Spinal cord (tissue), 9 donors: ENCODE measurements at regions not wholly inside any gene's neighbourhood (a gene's known extent, or its start where the extent isn't known, plus 50 kb on each side); places are given as distances from the start of the nearest gene placed in this dataset.
A peak's percentile ranks its signal among the peaks of the same experiment; 100 is the strongest.

Experiments
- DNase-seq, 6 donors: peaks; one replicate each; pipeline versions ENCODE4 v3.0.0 to v3.0.0-alpha.2; 2013 to 2015; ENCODE audit warnings: low spot score in 6 of 6, low read depth in 4 of 6
- H3K27ac ChIP-seq: one replicate; pipeline ENCODE4 v1.5.1; 2013; ENCODE audit warnings: low read depth, low read length, control low read depth
- H3K27me3 ChIP-seq: one replicate; pipeline ENCODE4 v1.6.1; 2013; ENCODE audit warnings: low read length; ENCODE audit not compliant: control insufficient read depth, insufficient read depth
- H3K36me3 ChIP-seq: one replicate; pipeline ENCODE4 v1.6.1; 2013; ENCODE audit warnings: low read length; ENCODE audit not compliant: control insufficient read depth, insufficient read depth
- H3K4me1 ChIP-seq: one replicate; pipeline ENCODE4 v1.6.1; 2013; ENCODE audit warnings: low read length; ENCODE audit not compliant: control insufficient read depth, insufficient read depth
- H3K4me3 ChIP-seq: one replicate; pipeline ENCODE4 v1.5.1; 2013; ENCODE audit warnings: low read depth, low read length, control low read depth
- H3K9me3 ChIP-seq: one replicate; pipeline ENCODE4 v1.6.1; 2013; ENCODE audit warnings: low read length; ENCODE audit not compliant: control insufficient read depth, insufficient read depth
- WGBS: methylation state at CpG from one replicate; pipeline ENCODE4 v1.1.5; 2013; ENCODE audit warnings: missing lambda C conversion rate; ENCODE audit not compliant: insufficient coverage; 5-methylcytosine and 5-hydroxymethylcytosine counted together
- donor health status: healthy.

DNA sequence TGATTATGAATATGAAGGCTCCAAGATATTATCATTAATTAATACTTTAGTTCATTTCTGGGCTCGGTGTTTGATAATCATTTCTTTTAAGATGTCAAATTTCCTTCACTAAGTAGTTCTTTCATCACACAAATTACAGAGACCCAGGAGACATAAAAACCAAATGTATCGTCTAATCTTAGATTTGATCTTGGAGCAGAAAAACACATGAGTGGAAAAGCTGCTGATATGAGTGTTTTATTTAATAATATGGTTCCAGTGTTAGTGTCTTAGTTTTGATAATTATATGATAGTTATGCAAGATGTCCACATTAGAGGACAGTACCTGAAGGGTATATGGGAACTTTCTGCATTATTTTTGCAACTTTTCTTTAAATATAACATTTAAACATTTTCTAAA is 494.5 kb upstream of the RAG2 start:
- H3K27ac ChIP-seq, result no peak overlapping the region
- DNase-seq, result no peak
- no peaks in the 10 kb centered on the region for H3K27me3 ChIP-seq
- WGBS, result no CpG with 5 or more reads among the region's 2 CpGs
- no peaks in the 10 kb centered on the region for H3K36me3 ChIP-seq
- no peak overlapping the region for H3K4me3 ChIP-seq
- no peaks in the 10 kb centered on the region for H3K4me1 ChIP-seq
- H3K9me3 ChIP-seq, result no peaks in the 10 kb centered on the region

DNA sequence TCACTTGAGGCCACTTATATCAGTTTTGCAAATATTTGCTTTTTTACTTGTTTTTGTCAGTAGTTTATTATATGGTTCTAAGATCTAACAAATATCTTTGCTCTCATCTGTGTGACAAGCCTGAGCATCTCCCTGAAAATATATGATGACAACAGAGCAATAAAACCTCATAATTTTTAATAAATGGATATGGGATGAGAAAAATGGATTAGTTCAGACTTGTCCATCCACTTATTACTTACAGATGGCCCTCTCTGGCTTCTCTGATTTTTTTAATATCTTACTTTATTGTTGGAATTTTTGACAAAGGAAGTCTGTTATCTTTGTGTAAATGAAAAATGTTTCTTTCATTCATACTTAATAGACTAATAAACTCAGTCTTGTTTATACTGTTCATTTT is 491.4 kb upstream of the RAG2 start:
- no peaks in the 10 kb centered on the region for H3K36me3 ChIP-seq
- no peak for DNase-seq
- no peaks in the 10 kb centered on the region for H3K9me3 ChIP-seq
- H3K27me3 ChIP-seq, result no peaks in the 10 kb centered on the region
- H3K4me1 ChIP-seq, result no peaks in the 10 kb centered on the region
- no peak overlapping the region for H3K4me3 ChIP-seq
- no peak overlapping the region for H3K27ac ChIP-seq

DNA sequence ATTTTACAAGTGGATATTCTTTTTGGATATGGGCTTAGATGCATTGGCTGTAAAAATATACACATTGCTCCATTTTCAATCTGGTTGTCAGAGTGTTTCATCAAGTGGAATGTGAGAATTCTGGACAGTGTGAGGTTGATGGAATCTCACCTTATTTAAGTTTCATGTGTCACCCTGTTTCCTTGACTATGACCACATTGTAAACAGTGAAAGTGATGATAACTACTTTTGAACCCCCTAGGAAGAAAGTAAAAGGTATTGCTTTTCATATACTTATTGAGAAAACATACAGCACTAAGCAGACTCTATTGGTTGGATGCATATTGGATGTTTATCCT is 490.5 kb upstream of the RAG2 start:
- no peak overlapping the region for H3K4me3 ChIP-seq
- no peaks in the 10 kb centered on the region for H3K36me3 ChIP-seq
- no peak for DNase-seq
- H3K4me1 ChIP-seq, result no peaks in the 10 kb centered on the region
- H3K9me3 ChIP-seq, result no peaks in the 10 kb centered on the region
- H3K27ac ChIP-seq, result no peak overlapping the region
- no peaks in the 10 kb centered on the region for H3K27me3 ChIP-seq

GRCh38 chr11:37087650-37088572 is 489.9 kb upstream of the RAG2 start:
- DNase-seq, result peak in 1 of 6 donors; percentile 78
- no CpG with 5 or more reads among the region's 6 CpGs for WGBS
- no peak overlapping the region for H3K27ac ChIP-seq
- no peaks in the 10 kb centered on the region for H3K4me1 ChIP-seq
- no peaks in the 10 kb centered on the region for H3K36me3 ChIP-seq
- no peak overlapping the region for H3K4me3 ChIP-seq
- no peaks in the 10 kb centered on the region for H3K9me3 ChIP-seq
- no peaks in the 10 kb centered on the region for H3K27me3 ChIP-seq

DNA sequence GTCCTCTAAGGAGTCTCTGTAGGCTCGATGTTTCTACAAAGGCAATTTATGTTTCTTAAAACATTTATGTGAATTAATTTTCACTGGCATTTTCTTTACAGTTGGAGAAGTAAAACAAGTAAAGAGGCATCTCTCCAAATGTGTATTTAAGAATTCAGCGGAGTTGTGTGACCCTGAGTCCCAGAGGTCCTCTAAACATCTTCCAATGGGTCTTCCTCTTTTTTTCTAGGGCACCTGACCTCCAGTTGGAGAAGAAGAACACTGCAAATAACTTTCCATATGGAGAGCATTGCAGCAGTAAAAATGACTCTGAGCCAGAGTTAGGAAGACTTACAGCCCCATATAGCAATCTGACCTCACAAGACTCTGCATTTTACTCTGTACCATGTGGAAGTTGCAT is 480.5 kb upstream of the RAG2 start:
- H3K36me3 ChIP-seq, result no peaks in the 10 kb centered on the region
- H3K4me1 ChIP-seq, result no peaks in the 10 kb centered on the region
- DNase-seq, result no peak
- H3K9me3 ChIP-seq, result no peaks in the 10 kb centered on the region
- WGBS, result no CpG with 5 or more reads among the region's 2 CpGs
- H3K27me3 ChIP-seq, result no peaks in the 10 kb centered on the region
- H3K27ac ChIP-seq, result no peak overlapping the region
- no peak overlapping the region for H3K4me3 ChIP-seq

DNA sequence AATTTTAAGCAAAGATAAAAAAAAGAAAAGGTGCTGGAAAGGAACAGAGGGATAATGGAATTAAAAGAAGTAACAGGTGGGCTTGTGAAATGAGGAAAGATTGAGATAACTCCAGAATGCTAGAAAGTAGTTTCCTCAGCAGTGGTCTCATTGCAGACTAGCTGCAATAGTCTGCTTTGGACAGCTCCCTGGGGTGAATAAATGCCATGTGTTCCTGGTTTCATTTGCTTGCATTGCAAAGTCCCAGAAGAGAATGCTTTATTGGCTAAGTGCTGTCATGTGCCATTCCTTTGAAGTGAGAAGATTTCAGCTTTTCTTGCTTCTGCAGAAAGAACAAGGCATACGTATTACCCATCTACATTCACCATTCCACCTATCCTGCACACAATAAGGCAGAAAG is 478.8 kb upstream of the RAG2 start:
- Histone ChIP-seq H3K4me3 (no peak overlapping the region), H3K9me3 (no peaks in the 10 kb centered on the region)
- WGBS, result no CpG with 5 or more reads among the region's 1 CpG

DNA sequence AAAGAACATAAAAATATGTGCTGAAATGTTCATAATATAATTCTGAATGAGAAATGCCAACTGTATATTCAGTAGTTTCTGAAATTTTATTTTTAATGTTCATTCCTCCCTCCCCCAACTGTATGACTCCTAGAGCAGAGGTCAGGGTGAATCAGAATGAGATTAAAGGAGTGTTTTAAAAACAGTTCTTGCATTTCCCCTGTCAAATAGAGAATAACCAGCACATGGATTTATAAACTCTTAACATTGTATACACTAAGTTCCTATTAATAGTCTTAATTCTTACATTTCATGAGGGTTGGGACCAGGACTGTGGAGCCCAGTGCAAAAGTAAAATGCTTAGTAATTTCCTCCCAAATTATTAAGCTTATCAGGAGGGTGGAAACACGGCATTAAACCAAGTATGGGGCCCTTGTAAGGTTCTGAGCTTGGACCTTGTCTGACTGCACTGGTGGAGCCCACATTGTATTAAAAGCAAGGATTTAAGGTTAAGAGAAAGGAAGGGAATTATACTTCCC is 474.6 kb upstream of the RAG2 start:
- no peaks in the 10 kb centered on the region for H3K9me3 ChIP-seq
- H3K27me3 ChIP-seq, result no peaks in the 10 kb centered on the region
- H3K36me3 ChIP-seq, result no peaks in the 10 kb centered on the region
- H3K4me3 ChIP-seq, result no peak overlapping the region
- no peak overlapping the region for H3K27ac ChIP-seq
- no peak for DNase-seq
- no peaks in the 10 kb centered on the region for H3K4me1 ChIP-seq
- no CpG with 5 or more reads among the region's 1 CpG for WGBS

More for the DNA sequence above, 478.8 kb upstream of the RAG2 start:
- Histone ChIP-seq H3K4me1 (no peaks in the 10 kb centered on the region), H3K27me3 (no peaks in the 10 kb centered on the region), H3K27ac (no peak overlapping the region), H3K36me3 (no peaks in the 10 kb centered on the region)
- no peak for DNase-seq

DNA sequence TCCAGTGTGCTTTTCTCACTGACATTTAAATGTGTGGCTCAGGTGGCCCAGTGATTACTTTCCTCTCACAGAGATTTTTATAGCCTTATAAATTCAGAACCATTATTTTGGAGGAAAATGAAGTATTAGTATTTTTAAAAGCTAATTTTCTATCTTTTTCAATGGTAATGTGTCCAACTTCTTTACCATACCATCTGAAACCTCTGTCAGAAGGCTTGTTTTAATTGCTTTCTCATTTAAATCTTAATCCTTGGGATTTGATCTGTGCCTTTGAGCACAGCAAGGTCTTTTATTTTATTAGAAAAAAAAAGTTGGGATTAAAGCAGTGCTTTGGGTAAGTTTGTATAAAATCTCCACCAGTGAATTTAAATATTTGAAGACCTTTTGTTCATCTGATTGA is 452.3 kb upstream of the RAG2 start:
- no peak overlapping the region for H3K4me3 ChIP-seq
- H3K27ac ChIP-seq, result no peak overlapping the region
- H3K36me3 ChIP-seq, result no peaks in the 10 kb centered on the region
- DNase-seq, result no peak
- no peaks in the 10 kb centered on the region for H3K9me3 ChIP-seq
- no peaks in the 10 kb centered on the region for H3K27me3 ChIP-seq
- no peaks in the 10 kb centered on the region for H3K4me1 ChIP-seq

DNA sequence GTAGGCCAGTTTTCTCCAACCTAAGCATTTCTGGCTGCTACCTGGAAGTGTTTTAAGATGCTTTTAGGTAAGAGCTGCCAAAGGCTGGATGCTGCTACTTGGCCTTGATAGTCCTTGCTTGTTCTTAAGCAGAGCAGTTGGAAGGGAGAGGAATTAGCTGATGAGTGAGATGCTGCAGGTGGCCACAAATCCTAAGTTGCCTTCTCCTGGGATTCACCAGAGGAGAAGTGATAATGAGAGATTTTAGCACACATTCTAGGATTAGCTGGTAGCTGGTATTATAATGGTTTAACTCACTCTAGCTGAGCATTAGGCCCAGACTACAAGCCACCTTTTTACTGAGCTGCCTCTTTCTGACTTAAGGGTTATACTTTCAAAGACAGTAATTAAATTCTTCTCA is 442.9 kb upstream of the RAG2 start:
- H3K27ac ChIP-seq, result no peak overlapping the region
- H3K4me3 ChIP-seq, result no peak overlapping the region
- no peaks in the 10 kb centered on the region for H3K4me1 ChIP-seq
- H3K36me3 ChIP-seq, result no peaks in the 10 kb centered on the region
- H3K27me3 ChIP-seq, result no peaks in the 10 kb centered on the region
- no peak for DNase-seq
- no peaks in the 10 kb centered on the region for H3K9me3 ChIP-seq

DNA sequence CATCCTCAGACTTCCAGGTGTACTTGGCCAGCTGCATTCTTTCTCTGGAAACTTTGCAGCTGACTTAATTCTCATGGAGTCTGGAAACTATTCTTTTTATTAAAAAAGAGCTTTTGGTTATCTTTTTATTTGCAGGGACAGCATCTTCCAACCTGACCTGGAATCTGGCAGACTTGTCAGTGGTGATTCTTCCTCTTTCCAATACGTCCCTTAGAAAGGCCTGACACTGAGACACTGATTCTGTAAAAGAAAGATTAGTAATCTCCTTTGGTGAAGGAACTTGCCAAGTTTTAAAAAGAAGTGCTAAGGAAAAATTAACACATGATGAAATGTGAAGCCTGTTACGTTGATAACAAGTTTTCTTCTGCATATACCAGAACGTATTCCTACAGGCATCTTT is 440.9 kb upstream of the RAG2 start:
- Histone ChIP-seq H3K36me3 (no peaks in the 10 kb centered on the region), H3K9me3 (no peaks in the 10 kb centered on the region), H3K27me3 (no peaks in the 10 kb centered on the region), H3K4me3 (no peak overlapping the region), H3K27ac (no peak overlapping the region), H3K4me1 (no peaks in the 10 kb centered on the region)
- WGBS, result no CpG with 5 or more reads among the region's 3 CpGs
- DNase-seq, result no peak
